ENCODE measurements at regions not wholly inside any gene's neighbourhood (a gene's known extent, or its start where the extent isn't known, plus 50 kb on each side); places are given as distances from the start of the nearest gene placed in this dataset.
"Not testable (repeated sequence)": the region's sequence is repeated elsewhere in the genome, so short reads cannot be mapped to it uniquely, and the experiment has no call there.

- no peak for DNase-seq (ENCODE audit: low read depth in 2 of 2)
Measured at GRCh38 chr2:210861038-210861665, 304.8 kb downstream of the CPS1 start.

- DNase-seq (ENCODE audit: low read depth in 2 of 2) = no peak
Measured at GRCh38 chr2:210862283-210863065, 306.1 kb downstream of the CPS1 start.

- DNase-seq (ENCODE audit: low read depth in 2 of 2) = no peak
Measured at GRCh38 chr2:210863283-210863682, 306.9 kb downstream of the CPS1 start.

- DNase-seq (ENCODE audit: low read depth in 2 of 2) = not testable (repeated sequence)
Measured at GRCh38 chr2:210871566-210871965, 315.2 kb downstream of the CPS1 start.

- no peak for DNase-seq (ENCODE audit: low read depth in 2 of 2)
Measured at GRCh38 chr2:210873631-210874030, 317.2 kb downstream of the CPS1 start.

- DNase-seq (ENCODE audit: low read depth in 2 of 2) = no peak
Measured at GRCh38 chr2:210884227-210884626, 327.8 kb downstream of the CPS1 start.

- no peak for DNase-seq (ENCODE audit: low read depth in 2 of 2)
Measured at GRCh38 chr2:210888035-210888434, 331.6 kb downstream of the CPS1 start.

- DNase-seq (ENCODE audit: low read depth in 2 of 2) = no peak
Measured at GRCh38 chr2:210895132-210895531, 338.7 kb downstream of the CPS1 start.

GRCh38 chr2:210899131-210899530 lies 342.7 kb downstream of the CPS1 start:
- no peak for DNase-seq (ENCODE audit: low read depth in 2 of 2)

GRCh38 chr2:210901326-210901725 lies 344.9 kb downstream of the CPS1 start:
- DNase-seq (ENCODE audit: low read depth in 2 of 2) = no peak

- DNase-seq (ENCODE audit: low read depth in 2 of 2) = no peak
Measured at GRCh38 chr2:210912779-210913178, 356.4 kb downstream of the CPS1 start.

- no peak for DNase-seq (ENCODE audit: low read depth in 2 of 2)
Measured at GRCh38 chr2:210913461-210913860, 357.1 kb downstream of the CPS1 start.

- DNase-seq (ENCODE audit: low read depth in 2 of 2) = no peak
Measured at GRCh38 chr2:210915912-210916311, 359.5 kb downstream of the CPS1 start.

- DNase-seq (ENCODE audit: low read depth in 2 of 2) = no peak
Measured at GRCh38 chr2:210917465-210917864, 361.1 kb downstream of the CPS1 start.

GRCh38 chr2:210919128-210919527 lies 362.7 kb downstream of the CPS1 start:
- no peak for DNase-seq (ENCODE audit: low read depth in 2 of 2)

GRCh38 chr2:210922419-210922818 lies 366.0 kb downstream of the CPS1 start:
- DNase-seq (ENCODE audit: low read depth in 2 of 2) = no peak

- DNase-seq (ENCODE audit: low read depth in 2 of 2) = no peak
Measured at GRCh38 chr2:210928714-210929113, 372.3 kb downstream of the CPS1 start.

- no peak for DNase-seq (ENCODE audit: low read depth in 2 of 2)
Measured at GRCh38 chr2:210938228-210938627, 381.8 kb downstream of the CPS1 start.

GRCh38 chr2:210946395-210946794 lies 390.0 kb downstream of the CPS1 start:
- no peak for DNase-seq (ENCODE audit: low read depth in 2 of 2)

- not testable (repeated sequence) for DNase-seq (ENCODE audit: low read depth in 2 of 2)
Measured at GRCh38 chr2:210950434-210951060, 394.1 kb downstream of the CPS1 start.

- no peak for DNase-seq (ENCODE audit: low read depth in 2 of 2)
Measured at GRCh38 chr2:210954386-210954907, 398.0 kb downstream of the CPS1 start.

GRCh38 chr2:210955591-210955990 lies 399.2 kb downstream of the CPS1 start:
- DNase-seq (ENCODE audit: low read depth in 2 of 2) = no peak

- no peak for DNase-seq (ENCODE audit: low read depth in 2 of 2)
Measured at GRCh38 chr2:210956101-210956500, 399.7 kb downstream of the CPS1 start.

Measured in stimulated activated CD8-positive, alpha-beta memory T cell treated with anti-CD3 and anti-CD28 coated beads, Interleukin-2, amount 100 ng/mL, for 1 hour (primary cell).